HFF-Myc (cell line): ENCODE measurements at regions not wholly inside any gene's neighbourhood (a gene's known extent, or its start where the extent isn't known, plus 50 kb on each side); places are given as distances from the start of the nearest gene placed in this dataset.

Experiments used
- DNase-seq: peaks from one replicate; pipeline ENCODE4 v3.0.0-alpha.2; 2011; ENCODE audit warnings: low read depth; ENCODE audit errors: extremely low read depth
- H3K4me3 ChIP-seq: replicated peaks from 2 replicates; pipeline ENCODE4 v1.5.1; 2011; ENCODE audit warnings: low read depth, mild to moderate bottlenecking, control low read depth, low read length
- CTCF ChIP-seq: IDR thresholded peaks from 2 replicates; pipeline ENCODE4 v1.5.1; 2012; ENCODE audit warnings: mild to moderate bottlenecking, low read depth, low read length, control low read depth; ENCODE audit errors: missing control alignments

- no peak for DNase-seq
- no peak overlapping the region for H3K4me3 ChIP-seq
- TF ChIP-seq CTCF, result no peak
These were observed 120.2 kb upstream of the TMEFF2 start for GRCh38 chr2:192314800-192315481.

- no peak for DNase-seq
- TF ChIP-seq CTCF, result no peak
- no peak overlapping the region for H3K4me3 ChIP-seq
These were observed 119.0 kb upstream of the TMEFF2 start for GRCh38 chr2:192313773-192314172.

GRCh38 chr2:192311701-192312460 lies 117.1 kb upstream of the TMEFF2 start:
- H3K4me3 ChIP-seq, result no peak overlapping the region
- no peak for TF ChIP-seq CTCF
- DNase-seq, result no peak

GRCh38 chr2:192307530-192307929 lies 112.8 kb upstream of the TMEFF2 start:
- H3K4me3 ChIP-seq, result no peak overlapping the region
- TF ChIP-seq CTCF, result no peak
- no peak for DNase-seq

- H3K4me3 ChIP-seq, result no peak overlapping the region
- no peak for TF ChIP-seq CTCF
- no peak for DNase-seq
These were observed 103.9 kb upstream of the TMEFF2 start for GRCh38 chr2:192298664-192299063.

GRCh38 chr2:192292478-192292877 lies 97.7 kb upstream of the TMEFF2 start:
- TF ChIP-seq CTCF, result no peak
- no peak overlapping the region for H3K4me3 ChIP-seq
- no peak for DNase-seq

- TF ChIP-seq CTCF, result no peak
- no peak for DNase-seq
- no peak overlapping the region for H3K4me3 ChIP-seq
These were observed 93.6 kb upstream of the TMEFF2 start for GRCh38 chr2:192288295-192288694.
